SU-DHL-6 (cell line): ENCODE measurements at regions not wholly inside any gene's neighbourhood (a gene's known extent, or its start where the extent isn't known, plus 50 kb on each side); places are given as distances from the start of the nearest gene placed in this dataset.

ENCODE experiments used
- H2AFZ ChIP-seq: fragments of 200-600 bp; sonication (generic); 2 replicates; pipeline ENCODE4 v1.6.1; 2014; ENCODE audit warnings: low read depth, mild to moderate bottlenecking, moderate library complexity, mixed read lengths, antibody characterized with exemption, low read length; ENCODE audit not compliant: severe bottlenecking
- H3F3A ChIP-seq: fragments of 200-600 bp; shearing (Covaris generic); 2 replicates; pipeline ENCODE4 v1.6.0; 2016; ENCODE audit warnings: antibody characterized with exemption, mild to moderate bottlenecking; ENCODE audit not compliant: insufficient read depth
- H3K27ac ChIP-seq: fragments of 200-600 bp; sonication (generic); 2 replicates; pipeline ENCODE4 v1.5.1; 2016; ENCODE audit warnings: low read depth, mild to moderate bottlenecking, low read length, moderate library complexity, mixed read lengths
- H3K27me3 ChIP-seq: fragments of 200-600 bp; sonication (generic), shearing (Covaris generic); 2 replicates; pipeline ENCODE4 v1.6.0; 2014; ENCODE audit warnings: mild to moderate bottlenecking, low read length
- H3K36me3 ChIP-seq: fragments of 200-600 bp; sonication (generic); 2 replicates; pipeline ENCODE4 v1.6.1; 2014; ENCODE audit warnings: mild to moderate bottlenecking, low read length, mixed read lengths
- H3K4me2 ChIP-seq: fragments of 300-600, 200-600 bp; shearing (Covaris generic), sonication (generic); 2 replicates; pipeline ENCODE4 v1.6.0; 2014; ENCODE audit warnings: low read length, low read depth, mild to moderate bottlenecking; ENCODE audit not compliant: poor library complexity, severe bottlenecking
- H3K4me3 ChIP-seq: fragments of 200-600 bp; sonication (generic); 2 replicates; pipeline ENCODE4 v1.5.1; 2014; ENCODE audit warnings: antibody characterized with exemption, low read length, mild to moderate bottlenecking, mixed read lengths; ENCODE audit not compliant: insufficient read depth, poor library complexity, severe bottlenecking
- H3K79me2 ChIP-seq: fragments of 200-600 bp; sonication (generic); 2 replicates; pipeline ENCODE4 v1.6.1; 2014; ENCODE audit warnings: mild to moderate bottlenecking, low read length, moderate library complexity; ENCODE audit not compliant: insufficient read depth
- H3K9ac ChIP-seq: fragments of 200-600 bp; sonication (generic); 2 replicates; pipeline ENCODE4 v1.7.0; 2014; ENCODE audit warnings: mild to moderate bottlenecking, low read length
- H3K9me2 ChIP-seq: fragments of 200-600 bp; sonication (generic); replicated peaks from 2 replicates; pipeline ENCODE4 v1.6.1; 2014; ENCODE audit warnings: low read length; ENCODE audit not compliant: insufficient read depth
- H3K9me3 ChIP-seq: fragments of 200-600 bp; sonication (generic); 2 replicates; pipeline ENCODE4 v1.6.1; 2014; ENCODE audit warnings: low read length, mixed read lengths; ENCODE audit not compliant: insufficient read depth
- H4K20me1 ChIP-seq: fragments of 200-600 bp; sonication (generic); 2 replicates; pipeline ENCODE4 v1.6.1; 2014; ENCODE audit warnings: low read depth, mild to moderate bottlenecking, antibody characterized with exemption, low read length, moderate library complexity, mixed read lengths
- CTCF ChIP-seq: fragments of 200-600 bp; sonication (generic); IDR thresholded peaks from one replicate; pipeline ENCODE4 v1.5.1; 2017; ENCODE audit warnings: antibody characterized with exemption, mild to moderate bottlenecking, low read length, moderate library complexity; ENCODE audit not compliant: insufficient read depth, poor library complexity, severe bottlenecking
- EZH2phosphoT487 ChIP-seq: fragments of 200-600 bp; sonication (generic), shearing (Covaris generic); conservative IDR thresholded peaks from 2 replicates; pipeline ENCODE4 v1.6.1; 2018; ENCODE audit warnings: mild to moderate bottlenecking, antibody characterized with exemption, low read length, moderate library complexity, mixed read lengths

GRCh38 chr2:239835056-239835455 is 190.1 kb downstream of the NDUFA10 start:
- H3K9ac ChIP-seq = no peak overlapping the region
- no peak overlapping the region for H3K4me2 ChIP-seq
- no peak overlapping the region for H2AFZ ChIP-seq
- peaks cover 5% of the 10 kb centered on the region; the same call in 1 of the 2 replicates for H3K9me3 ChIP-seq
- H3K4me3 ChIP-seq = no peak overlapping the region
- no peaks in the 10 kb centered on the region for H3K79me2 ChIP-seq
- no peak overlapping the region for H3K27ac ChIP-seq
- H3K36me3 ChIP-seq = no peaks in the 10 kb centered on the region
- no peaks in the 10 kb centered on the region for H3F3A ChIP-seq
- TF ChIP-seq EZH2phosphoT487 = no peak
- TF ChIP-seq CTCF = no peak
- H4K20me1 ChIP-seq = no peaks in the 10 kb centered on the region
- no peaks in the 10 kb centered on the region for H3K27me3 ChIP-seq
- no peaks in the 10 kb centered on the region for H3K9me2 ChIP-seq

- Histone ChIP-seq H3K79me2 (no peaks in the 10 kb centered on the region), H2AFZ (no peak overlapping the region), H4K20me1 (no peaks in the 10 kb centered on the region), H3K9me3 (peaks cover 5% of the 10 kb centered on the region; the same call in 1 of the 2 replicates), H3K4me2 (no peak overlapping the region), H3K9me2 (no peaks in the 10 kb centered on the region), H3K27me3 (no peaks in the 10 kb centered on the region), H3K9ac (no peak overlapping the region), H3K27ac (no peak overlapping the region), H3K4me3 (no peak overlapping the region), H3F3A (no peaks in the 10 kb centered on the region), H3K36me3 (no peaks in the 10 kb centered on the region)
- TF ChIP-seq EZH2phosphoT487 (no peak), CTCF (no peak)
Observed at GRCh38 chr2:239834143-239834542, 191.0 kb downstream of the NDUFA10 start.

- H3K4me3 ChIP-seq = no peak overlapping the region
- no peaks in the 10 kb centered on the region for H3F3A ChIP-seq
- no peaks in the 10 kb centered on the region for H4K20me1 ChIP-seq
- no peaks in the 10 kb centered on the region for H3K79me2 ChIP-seq
- no peak overlapping the region for H3K9ac ChIP-seq
- H3K4me2 ChIP-seq = no peak overlapping the region
- H2AFZ ChIP-seq = no peak overlapping the region
- no peak overlapping the region for H3K27ac ChIP-seq
- no peak for TF ChIP-seq EZH2phosphoT487
- TF ChIP-seq CTCF = no peak
- H3K27me3 ChIP-seq = no peaks in the 10 kb centered on the region
- peaks cover 5% of the 10 kb centered on the region; the same call in 1 of the 2 replicates for H3K9me3 ChIP-seq
- no peaks in the 10 kb centered on the region for H3K9me2 ChIP-seq
- no peaks in the 10 kb centered on the region for H3K36me3 ChIP-seq
Observed at GRCh38 chr2:239833269-239834109, 191.7 kb downstream of the NDUFA10 start.
